IPS-15b (cell line): ENCODE measurements at regions not wholly inside any gene's neighbourhood (a gene's known extent, or its start where the extent isn't known, plus 50 kb on each side); places are given as distances from the start of the nearest gene placed in this dataset.
"Not testable (repeated sequence)": the region's sequence is repeated elsewhere in the genome, so short reads cannot be mapped to it uniquely, and the experiment has no call there.

Experiments used
- H3K27me3 ChIP-seq: one replicate; pipeline ENCODE4 v1.6.1; 2013; ENCODE audit warnings: low read length; ENCODE audit not compliant: control insufficient read depth, insufficient read depth
- H3K36me3 ChIP-seq: one replicate; pipeline ENCODE4 v1.6.1; 2013; ENCODE audit warnings: low read length; ENCODE audit not compliant: control insufficient read depth, insufficient read depth
- H3K4me1 ChIP-seq: one replicate; pipeline ENCODE4 v1.6.1; 2013; ENCODE audit warnings: mild to moderate bottlenecking, low read length; ENCODE audit not compliant: control insufficient read depth, insufficient read depth
- H3K4me3 ChIP-seq: one replicate; pipeline ENCODE4 v1.5.1; 2013; ENCODE audit warnings: low read depth, low read length
- H3K9ac ChIP-seq: one replicate; pipeline ENCODE4 v1.6.1; 2013; ENCODE audit warnings: low read depth, mild to moderate bottlenecking, low read length
- H3K9me3 ChIP-seq: one replicate; pipeline ENCODE4 v1.6.1; 2013; ENCODE audit warnings: mild to moderate bottlenecking, low read length; ENCODE audit not compliant: control insufficient read depth, insufficient read depth

GRCh38 chr22:27318516-27318915, 483.0 kb downstream of the MN1 start:
- Histone ChIP-seq H3K36me3 (no peaks in the 10 kb centered on the region), H3K9ac (no peak overlapping the region), H3K4me1 (no peaks in the 10 kb centered on the region), H3K27me3 (peaks cover 3% of the 10 kb centered on the region), H3K9me3 (no peaks in the 10 kb centered on the region), H3K4me3 (no peak overlapping the region)

GRCh38 chr22:27323661-27324060, 477.9 kb downstream of the MN1 start:
- H3K9me3 ChIP-seq = no peaks in the 10 kb centered on the region

GRCh38 chr22:27324908-27325307, 476.6 kb downstream of the MN1 start:
- H3K9me3 ChIP-seq, H3K4me3 ChIP-seq, H3K4me1 ChIP-seq, H3K9ac ChIP-seq, H3K36me3 ChIP-seq, H3K27me3 ChIP-seq: not testable (repeated sequence)

More at GRCh38 chr22:27323661-27324060, 477.9 kb downstream of the MN1 start:
- no peak overlapping the region for H3K9ac ChIP-seq
- H3K27me3 ChIP-seq = peaks cover 5% of the 10 kb centered on the region
- H3K4me1 ChIP-seq = no peaks in the 10 kb centered on the region
- no peaks in the 10 kb centered on the region for H3K36me3 ChIP-seq
- no peak overlapping the region for H3K4me3 ChIP-seq

- no peaks in the 10 kb centered on the region for H3K9me3 ChIP-seq
- H3K4me3 ChIP-seq = no peak overlapping the region
- H3K36me3 ChIP-seq = no peaks in the 10 kb centered on the region
- peaks cover 2% of the 10 kb centered on the region for H3K4me1 ChIP-seq
- no peak overlapping the region for H3K9ac ChIP-seq
- peaks cover 5% of the 10 kb centered on the region for H3K27me3 ChIP-seq
Observed at GRCh38 chr22:27327497-27327896, 474.1 kb downstream of the MN1 start.

- peaks cover 2% of the 10 kb centered on the region for H3K4me1 ChIP-seq
- H3K27me3 ChIP-seq = peaks cover 4% of the 10 kb centered on the region
- H3K9ac ChIP-seq = no peak overlapping the region
- H3K36me3 ChIP-seq = no peaks in the 10 kb centered on the region
- no peaks in the 10 kb centered on the region for H3K9me3 ChIP-seq
- no peak overlapping the region for H3K4me3 ChIP-seq
Observed at GRCh38 chr22:27327981-27328721, 473.4 kb downstream of the MN1 start.

- no peak overlapping the region for H3K4me3 ChIP-seq
- H3K9me3 ChIP-seq = no peaks in the 10 kb centered on the region
- H3K27me3 ChIP-seq = peaks cover 2% of the 10 kb centered on the region
- H3K9ac ChIP-seq = no peak overlapping the region
- H3K36me3 ChIP-seq = no peaks in the 10 kb centered on the region
- peaks cover 2% of the 10 kb centered on the region for H3K4me1 ChIP-seq
Observed at GRCh38 chr22:27329131-27329850, 472.3 kb downstream of the MN1 start.

GRCh38 chr22:27329966-27330645, 471.4 kb downstream of the MN1 start:
- Histone ChIP-seq H3K4me1 (peaks cover 2% of the 10 kb centered on the region), H3K27me3 (peaks cover 6% of the 10 kb centered on the region), H3K36me3 (no peaks in the 10 kb centered on the region), H3K9ac (no peak overlapping the region), H3K4me3 (no peak overlapping the region), H3K9me3 (no peaks in the 10 kb centered on the region)

- peaks cover 2% of the 10 kb centered on the region for H3K4me1 ChIP-seq
Observed at GRCh38 chr22:27331526-27332281, 469.9 kb downstream of the MN1 start.

GRCh38 chr22:27335102-27335660, 466.4 kb downstream of the MN1 start:
- Histone ChIP-seq H3K9me3 (no peaks in the 10 kb centered on the region), H3K4me3 (no peak overlapping the region), H3K36me3 (no peaks in the 10 kb centered on the region), H3K9ac (no peak overlapping the region), H3K4me1 (peaks cover 2% of the 10 kb centered on the region), H3K27me3 (peaks cover 4% of the 10 kb centered on the region)

More at GRCh38 chr22:27331526-27332281, 469.9 kb downstream of the MN1 start:
- no peaks in the 10 kb centered on the region for H3K9me3 ChIP-seq
- peaks cover 6% of the 10 kb centered on the region for H3K27me3 ChIP-seq
- H3K9ac ChIP-seq = no peak overlapping the region
- H3K36me3 ChIP-seq = no peaks in the 10 kb centered on the region
- no peak overlapping the region for H3K4me3 ChIP-seq

- H3K4me1 ChIP-seq = peaks cover 2% of the 10 kb centered on the region
- H3K4me3 ChIP-seq = no peak overlapping the region
- H3K27me3 ChIP-seq = peaks cover 4% of the 10 kb centered on the region
- no peak overlapping the region for H3K9ac ChIP-seq
- no peaks in the 10 kb centered on the region for H3K9me3 ChIP-seq
- no peaks in the 10 kb centered on the region for H3K36me3 ChIP-seq
Observed at GRCh38 chr22:27336151-27337090, 465.1 kb downstream of the MN1 start.
